H1 (cell line): ENCODE measurements at regions not wholly inside any gene's neighbourhood (a gene's known extent, or its start where the extent isn't known, plus 50 kb on each side); places are given as distances from the start of the nearest gene placed in this dataset.

Experiments
- CTCF ChIA-PET: fragments of 300-600 bp; sonication (Branson Sonifier 250); formaldehyde crosslinking; loops from one replicate; lab custom pipeline; 2021; ENCODE audit not compliant: partially characterized antibody; lab: Charles Lee
- POLR2A ChIA-PET: fragments of 300-600 bp; sonication (Branson Sonifier 250); formaldehyde crosslinking; loops from one replicate; lab custom pipeline; 2021; ENCODE audit warnings: inconsistent platforms; ENCODE audit not compliant: partially characterized antibody; lab: Charles Lee
- DNase-seq, 2 experiments: peaks; one replicate each; pipeline versions ENCODE4 v3.0.0 to v3.0.0-alpha.2; 2010 to 2022; ENCODE audit warnings: low spot score in 2 of 2, low read depth in 1 of 2, mixed read lengths in 1 of 2
- FAIRE-seq: peaks from 2 replicates; lab custom pipeline; 2011; peaks lifted over from hg19 to GRCh38; lab: Jason Lieb, UNC
- H2AFZ ChIP-seq: 2 replicates; pipeline ENCODE4 v1.8.1; 2012; ENCODE audit warnings: low read length, inconsistent platforms
- H2AK5ac ChIP-seq: 2 replicates; pipeline ENCODE4 v1.6.1; 2013; ENCODE audit warnings: low read depth, low read length
- H2BK120ac ChIP-seq: replicated peaks from 2 replicates; pipeline ENCODE3; 2013; ENCODE audit warnings: low read depth, low read length, inconsistent platforms
- H2BK12ac ChIP-seq: 2 replicates; pipeline ENCODE4 v1.6.1; 2013; ENCODE audit warnings: low read depth, low read length
- H2BK15ac ChIP-seq: 2 replicates; pipeline ENCODE4 v1.6.1; 2013; ENCODE audit warnings: low read length
- H2BK20ac ChIP-seq: 2 replicates; pipeline ENCODE4 v1.6.1; 2013; ENCODE audit warnings: low read length
- H2BK5ac ChIP-seq: 2 replicates; pipeline ENCODE4 v1.6.1; 2013; ENCODE audit warnings: low read depth, low read length
- H3K14ac ChIP-seq: 2 replicates; pipeline ENCODE4 v1.6.1; 2013; ENCODE audit warnings: inconsistent platforms; ENCODE audit not compliant: insufficient read length
- H3K18ac ChIP-seq: 2 replicates; pipeline ENCODE4 v1.6.1; 2013; ENCODE audit warnings: low read length; ENCODE audit errors: extremely low read depth
- H3K23ac ChIP-seq: 2 replicates; pipeline ENCODE4 v1.6.1; 2013; ENCODE audit warnings: inconsistent platforms; ENCODE audit not compliant: insufficient read length
- H3K23me2 ChIP-seq: 2 replicates; pipeline ENCODE4 v1.6.1; 2013; ENCODE audit warnings: low read depth, low read length
- H3K27ac ChIP-seq: 2 replicates; pipeline ENCODE4 v1.6.1; 2011; ENCODE audit warnings: low read depth, low read length, inconsistent platforms
- H3K27me3 ChIP-seq, 4 experiments: replicated peaks in 1 of 4; 1 replicate in 1 of 4; 2 replicates in 3 of 4; pipeline versions ENCODE4 v1.6.1 to v1.8.1; 2011 to 2013; ENCODE audit warnings: low read length in 3 of 4, mild to moderate bottlenecking in 3 of 4, inconsistent platforms in 2 of 4, mixed read lengths in 2 of 4, moderate library complexity in 1 of 4; ENCODE audit not compliant: control insufficient read depth in 3 of 4, insufficient read depth in 3 of 4; ENCODE audit errors: extremely low read depth in 1 of 4
- H3K36me3 ChIP-seq, 4 experiments: 2 replicates each; pipeline versions ENCODE4 v1.6.1 to v1.8.1; 2011 to 2013; ENCODE audit warnings: mild to moderate bottlenecking in 4 of 4, low read length in 3 of 4, moderate library complexity in 2 of 4, control low read depth in 1 of 4, inconsistent platforms in 1 of 4; ENCODE audit not compliant: insufficient read depth in 4 of 4, control insufficient read depth in 2 of 4
- H3K4ac ChIP-seq: replicated peaks from 2 replicates; pipeline ENCODE3; 2013; ENCODE audit warnings: low read length, low read depth, mixed read lengths, inconsistent platforms; ENCODE audit not compliant: insufficient read length
- H3K4me1 ChIP-seq, 4 experiments: replicated peaks in 1 of 4; 1 replicate in 1 of 4; 2 replicates in 3 of 4; pipeline versions ENCODE4 v1.6.1 to v1.8.1; 2011 to 2013; ENCODE audit warnings: low read length in 3 of 4, inconsistent platforms in 2 of 4, mixed read lengths in 1 of 4; ENCODE audit not compliant: insufficient read depth in 4 of 4, control insufficient read depth in 3 of 4
- H3K4me2 ChIP-seq, 2 experiments: 2 replicates each; pipeline versions ENCODE4 v1.6.1 to v1.8.1; 2011 to 2013; ENCODE audit warnings: low read depth in 2 of 2, low read length in 2 of 2, control low read depth in 1 of 2, inconsistent platforms in 1 of 2, mild to moderate bottlenecking in 1 of 2; ENCODE audit not compliant: insufficient read depth in 1 of 2
- H3K4me3 ChIP-seq, 4 experiments: fragments of 200-600, 300-600 bp in 1 of 4; sonication (generic), shearing (Covaris generic), sonication (Bioruptor Twin) in 1 of 4; 2 replicates each; pipeline versions ENCODE4 v1.5.1 to v1.8.1; 2011 to 2016; ENCODE audit warnings: low read length in 4 of 4, low read depth in 3 of 4, control low read depth in 2 of 4, inconsistent platforms in 2 of 4, mild to moderate bottlenecking in 2 of 4, mixed read lengths in 1 of 4, moderate library complexity in 1 of 4; ENCODE audit not compliant: insufficient read depth in 2 of 4; ENCODE audit errors: extremely low read depth in 1 of 4
- H3K56ac ChIP-seq: replicated peaks from 2 replicates; pipeline ENCODE3; 2013; ENCODE audit warnings: low read depth, mild to moderate bottlenecking, mixed read lengths, low read length, inconsistent platforms; ENCODE audit not compliant: insufficient read length
- H3K79me1 ChIP-seq: 2 replicates; pipeline ENCODE4 v1.6.1; 2013; ENCODE audit warnings: low read depth, low read length, control low read depth
- H3K79me2 ChIP-seq, 2 experiments: 2 replicates each; pipeline versions ENCODE4 v1.6.1 to v1.8.1; 2012 to 2013; ENCODE audit warnings: low read length in 2 of 2, mild to moderate bottlenecking in 2 of 2, inconsistent platforms in 1 of 2; ENCODE audit not compliant: insufficient read depth in 2 of 2, control insufficient read depth in 1 of 2
- H3K9ac ChIP-seq, 4 experiments: replicated peaks in 1 of 4; 1 replicate in 1 of 4; 2 replicates in 3 of 4; pipeline versions ENCODE4 v1.6.1 to v1.8.1; 2011 to 2013; ENCODE audit warnings: low read depth in 3 of 4, low read length in 3 of 4, control low read depth in 2 of 4, mild to moderate bottlenecking in 2 of 4, moderate library complexity in 2 of 4, inconsistent platforms in 1 of 4; ENCODE audit errors: extremely low read depth in 1 of 4
- H3K9me3 ChIP-seq, 2 experiments: 2 replicates each; pipeline versions ENCODE4 v1.6.1 to v1.8.1; 2012 to 2013; ENCODE audit warnings: mild to moderate bottlenecking in 2 of 2, moderate library complexity in 2 of 2, control low read depth in 1 of 2, inconsistent platforms in 1 of 2, low read depth in 1 of 2, low read length in 1 of 2, mixed read lengths in 1 of 2; ENCODE audit not compliant: insufficient read depth in 2 of 2
- H4K20me1 ChIP-seq, 2 experiments: replicated peaks in 1 of 2; 2 replicates each; pipeline versions ENCODE3 to v1.8.1; 2011 to 2013; ENCODE audit warnings: inconsistent platforms in 2 of 2, low read length in 2 of 2, mild to moderate bottlenecking in 1 of 2; ENCODE audit not compliant: insufficient read depth in 2 of 2, control insufficient read depth in 1 of 2
- H4K5ac ChIP-seq: 2 replicates; pipeline ENCODE4 v1.6.1; 2013; ENCODE audit warnings: low read length, low read depth, mixed read lengths, inconsistent platforms; ENCODE audit not compliant: insufficient read length
- H4K8ac ChIP-seq: 2 replicates; pipeline ENCODE4 v1.8.0; 2013; ENCODE audit warnings: mild to moderate bottlenecking, moderate library complexity, low read length, inconsistent platforms; ENCODE audit not compliant: insufficient read depth; ENCODE audit errors: extremely low read depth
- H4K91ac ChIP-seq: replicated peaks from 2 replicates; pipeline ENCODE3; 2013; ENCODE audit warnings: low read length, mixed read lengths, inconsistent platforms; ENCODE audit not compliant: insufficient read length
- CBX5 ChIP-seq: fragments of 300-800, 300-1000 bp; sonication (generic); IDR thresholded peaks from 2 replicates; pipeline ENCODE4 v1.7.1; 2016; ENCODE audit warnings: antibody characterized with exemption, low read length, low read depth
- FOSL1 ChIP-seq: IDR thresholded peaks from 2 replicates; pipeline ENCODE4 v1.6.1; 2011; ENCODE audit warnings: mild to moderate bottlenecking, low read depth, low read length, moderate library complexity; ENCODE audit not compliant: insufficient read depth
- JUND ChIP-seq: IDR thresholded peaks from 2 replicates; pipeline ENCODE4 v1.6.1; 2011; ENCODE audit warnings: mild to moderate bottlenecking, improper control_type of control experiment, low read length
- KDM5A ChIP-seq: fragments of 200-600 bp; IDR thresholded peaks from 2 replicates; pipeline ENCODE4 v1.7.1; 2012; ENCODE audit warnings: mild to moderate bottlenecking, low read length, inconsistent platforms, mixed read lengths
- NRF1 ChIP-seq: IDR thresholded peaks from 2 replicates; pipeline ENCODE4 v1.6.1; 2011; ENCODE audit warnings: mild to moderate bottlenecking, low read depth, low read length, improper control_type of control experiment
- PHF8 ChIP-seq: fragments of 200-600 bp; sonication (generic); conservative IDR thresholded peaks from 2 replicates; pipeline ENCODE4 v1.7.1; 2012; ENCODE audit warnings: low read depth, mild to moderate bottlenecking, inconsistent platforms, low read length, moderate library complexity
- POU5F1 ChIP-seq: IDR thresholded peaks from 2 replicates; pipeline ENCODE4 v1.6.1; 2011; ENCODE audit warnings: low read depth, mild to moderate bottlenecking, low read length, moderate library complexity
- RAD21 ChIP-seq, 2 experiments: IDR thresholded peaks in 1 of 2; conservative IDR thresholded peaks in 1 of 2; 2 replicates each; pipeline ENCODE4 v1.6.1; 2011; ENCODE audit warnings: low read depth in 2 of 2, low read length in 2 of 2, improper control_type of control experiment in 1 of 2, inconsistent platforms in 1 of 2, mild to moderate bottlenecking in 1 of 2, moderate library complexity in 1 of 2
- SAP30 ChIP-seq: fragments of 300-600 bp; sonication (generic); IDR thresholded peaks from 2 replicates; pipeline ENCODE4 v1.7.1; 2012; ENCODE audit warnings: low read length, moderate library complexity, mild to moderate bottlenecking, inconsistent platforms; ENCODE audit not compliant: insufficient read depth, insufficient replicate concordance
- SUZ12 ChIP-seq: fragments of 200-600 bp; sonication (generic); IDR thresholded peaks from 2 replicates; pipeline ENCODE4 v1.6.1; 2012; ENCODE audit warnings: mild to moderate bottlenecking, inconsistent platforms, low read length, moderate library complexity, mixed read lengths
- TAF1 ChIP-seq: IDR thresholded peaks from 2 replicates; pipeline ENCODE4 v1.6.1; 2011; ENCODE audit warnings: mild to moderate bottlenecking, low read depth, low read length
- TF ChIP-seq, protein P1 (sequence below): IDR thresholded peaks from 2 replicates; pipeline ENCODE4 v1.6.1; 2011; ENCODE audit warnings: low read depth, mild to moderate bottlenecking, low read length; ENCODE audit not compliant: insufficient read depth

GRCh38 chr4:137390707-137391106 is 141.6 kb downstream of the PCDH18 start:
- Histone ChIP-seq H2BK120ac (no peak overlapping the region), H2AFZ (no peak overlapping the region), H4K8ac (no peak overlapping the region), H3K4me3 (no peak overlapping the region), H3K14ac (no peak overlapping the region), H4K5ac (no peak overlapping the region), H2BK5ac (no peak overlapping the region), H2BK15ac (no peak overlapping the region), H3K23me2 (no peaks in the 10 kb centered on the region; the same call in 1 of the 2 replicates), H3K36me3 (no peaks in the 10 kb centered on the region), H2AK5ac (no peak overlapping the region), H3K9me3 (no peaks in the 10 kb centered on the region), H3K56ac (no peak overlapping the region), H3K9ac (no peak overlapping the region), H3K4me2 (no peak overlapping the region), H3K4ac (no peak overlapping the region), H3K27me3 (no peaks in the 10 kb centered on the region), H3K18ac (no peak overlapping the region), H3K79me2 (no peaks in the 10 kb centered on the region), H3K27ac (no peak overlapping the region), H4K20me1 (no peaks in the 10 kb centered on the region), H2BK12ac (no peak overlapping the region), H3K79me1 (no peaks in the 10 kb centered on the region), H2BK20ac (no peak overlapping the region), H4K91ac (no peak overlapping the region), H3K4me1 (no peaks in the 10 kb centered on the region), H3K23ac (no peak overlapping the region)
- TF ChIP-seq PHF8: no peak
- no peak for TF ChIP-seq POU5F1
- no peak for TF ChIP-seq SUZ12
- TF ChIP-seq SAP30: no peak
- TF ChIP-seq FOSL1: no peak
- no peak for TF ChIP-seq NRF1
- no peak for TF ChIP-seq KDM5A
- TF ChIP-seq RAD21 (IDR thresholded peaks at IDR 0.05 in 1 of 2, conservative IDR thresholded peaks at IDR 0.05 in 1 of 2; ENCODE audit: low read depth in 2 of 2, low read length in 2 of 2): no peak
- TF ChIP-seq TAF1: no peak
- TF ChIP-seq JUND: no peak
- TF ChIP-seq CBX5: no peak
- TF ChIP-seq, protein P1, sequence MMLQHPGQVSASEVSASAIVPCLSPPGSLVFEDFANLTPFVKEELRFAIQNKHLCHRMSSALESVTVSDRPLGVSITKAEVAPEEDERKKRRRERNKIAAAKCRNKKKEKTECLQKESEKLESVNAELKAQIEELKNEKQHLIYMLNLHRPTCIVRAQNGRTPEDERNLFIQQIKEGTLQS: no peak
- CTCF ChIA-PET: no interaction called here
- POLR2A ChIA-PET: no interaction called here
- FAIRE-seq (no peak), DNase-seq (no peak)
